Testis (tissue), 2 donors: ENCODE measurements at regions not wholly inside any gene's neighbourhood (a gene's known extent, or its start where the extent isn't known, plus 50 kb on each side); places are given as distances from the start of the nearest gene placed in this dataset.

Source experiments
- CTCF ChIP-seq, 3 experiments: fragments of 450-650 bp in 2 of 3; fragments of 200-600 bp in 1 of 3; sonication (generic) in 1 of 3; IDR thresholded peaks; one replicate each; pipeline ENCODE4 v1.5.1; 2016 to 2019; ENCODE audit warnings: antibody characterized with exemption in 3 of 3, mild to moderate bottlenecking in 2 of 3, moderate library complexity in 1 of 3
- POLR2A ChIP-seq: fragments of 450-650 bp; IDR thresholded peaks from one replicate; pipeline ENCODE4 v1.6.1; 2017; ENCODE audit warnings: antibody characterized with exemption, mild to moderate bottlenecking, moderate library complexity

GRCh38 chr14:85423889-85424288 is 106.1 kb upstream of the FLRT2 start:
- TF ChIP-seq CTCF (IDR thresholded peaks at IDR 0.05) (no peak), POLR2A (no peak)
